GM12878 (cell line): ENCODE measurements at regions not wholly inside any gene's neighbourhood (a gene's known extent, or its start where the extent isn't known, plus 50 kb on each side); places are given as distances from the start of the nearest gene placed in this dataset.
A peak's percentile ranks its signal among the peaks of the same experiment; 100 is the strongest.

Experiments used
- CUX1 ChIP-seq: IDR thresholded peaks from 2 replicates; pipeline ENCODE4 v1.6.1; 2012; ENCODE audit warnings: improper control_type of control experiment, low read depth, low read length; ENCODE audit not compliant: insufficient replicate concordance
- EZH2 ChIP-seq: IDR thresholded peaks from 2 replicates; pipeline ENCODE4 v1.6.1; 2012; ENCODE audit warnings: low read depth, mild to moderate bottlenecking, control low read depth, inconsistent platforms, low read length, borderline replicate concordance; ENCODE audit not compliant: control insufficient read depth
- MEF2A ChIP-seq: IDR thresholded peaks from 2 replicates; pipeline ENCODE4 v1.6.1; 2011; ENCODE audit warnings: low read depth, mild to moderate bottlenecking, low read length, moderate library complexity; ENCODE audit not compliant: insufficient read depth
- RAD21 ChIP-seq: IDR thresholded peaks from 2 replicates; pipeline ENCODE4 v1.6.1; 2011; ENCODE audit warnings: mild to moderate bottlenecking, low read depth, low read length, moderate library complexity; ENCODE audit not compliant: insufficient read depth
- SIN3A ChIP-seq: IDR thresholded peaks from 2 replicates; pipeline ENCODE4 v1.6.1; 2012; ENCODE audit warnings: low read depth, low read length, improper control_type of control experiment
- USF2 ChIP-seq: IDR thresholded peaks from 2 replicates; pipeline ENCODE4 v1.6.1; 2011; ENCODE audit warnings: low read depth, low read length, improper control_type of control experiment, borderline replicate concordance

- TF ChIP-seq EZH2: no peak
- TF ChIP-seq SIN3A: no peak
- no peak for TF ChIP-seq RAD21
- TF ChIP-seq CUX1: peak; percentile 97
- no peak for TF ChIP-seq MEF2A
- no peak for TF ChIP-seq USF2
Observed at GRCh38 chr5:35302544-35302943, 72.3 kb upstream of the PRLR start.
